ENCODE measurements at regions not wholly inside any gene's neighbourhood (a gene's known extent, or its start where the extent isn't known, plus 50 kb on each side); places are given as distances from the start of the nearest gene placed in this dataset.
"Not testable (repeated sequence)": the region's sequence is repeated elsewhere in the genome, so short reads cannot be mapped to it uniquely, and the experiment has no call there.

- TF ChIP-seq FOXA1 (IDR thresholded peaks at IDR 0.05): no peak
- TF ChIP-seq ELF4 (IDR thresholded peaks at IDR 0.05): no peak
- no peak for TF ChIP-seq BHLHE40 (IDR thresholded peaks at IDR 0.05; ENCODE audit: borderline replicate concordance)
- TF ChIP-seq FOXM1 (IDR thresholded peaks at IDR 0.05; ENCODE audit: borderline replicate concordance): no peak
- TF ChIP-seq, protein P1, sequence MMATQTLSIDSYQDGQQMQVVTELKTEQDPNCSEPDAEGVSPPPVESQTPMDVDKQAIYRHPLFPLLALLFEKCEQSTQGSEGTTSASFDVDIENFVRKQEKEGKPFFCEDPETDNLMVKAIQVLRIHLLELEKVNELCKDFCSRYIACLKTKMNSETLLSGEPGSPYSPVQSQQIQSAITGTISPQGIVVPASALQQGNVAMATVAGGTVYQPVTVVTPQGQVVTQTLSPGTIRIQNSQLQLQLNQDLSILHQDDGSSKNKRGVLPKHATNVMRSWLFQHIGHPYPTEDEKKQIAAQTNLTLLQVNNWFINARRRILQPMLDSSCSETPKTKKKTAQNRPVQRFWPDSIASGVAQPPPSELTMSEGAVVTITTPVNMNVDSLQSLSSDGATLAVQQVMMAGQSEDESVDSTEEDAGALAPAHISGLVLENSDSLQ (IDR thresholded peaks at IDR 0.05): no peak
- no peak for TF ChIP-seq ZNF384 (IDR thresholded peaks at IDR 0.05)
- no peak for TF ChIP-seq FOXK2 (IDR thresholded peaks at IDR 0.05)
- no peak for TF ChIP-seq CTBP1 (IDR thresholded peaks at IDR 0.05; ENCODE audit: borderline replicate concordance)
- no peak for TF ChIP-seq SUZ12 (IDR thresholded peaks at IDR 0.05)
- TF ChIP-seq TARDBP (IDR thresholded peaks at IDR 0.05): no peak
- TF ChIP-seq NFRKB (IDR thresholded peaks at IDR 0.05): no peak
- ChIA-PET POLR2A (no interaction called here), CTCF (no interaction called here)
- no peak for DNase-seq (ENCODE audit: extremely low spot score)
These were observed 439.8 kb upstream of the DYNLRB2 start for GRCh38 chr16:80100846-80101451.

GRCh38 chr16:80100186-80100585 lies 440.6 kb upstream of the DYNLRB2 start:
- CTCF ChIA-PET: no interaction called here
- POLR2A ChIA-PET: no interaction called here

DNA sequence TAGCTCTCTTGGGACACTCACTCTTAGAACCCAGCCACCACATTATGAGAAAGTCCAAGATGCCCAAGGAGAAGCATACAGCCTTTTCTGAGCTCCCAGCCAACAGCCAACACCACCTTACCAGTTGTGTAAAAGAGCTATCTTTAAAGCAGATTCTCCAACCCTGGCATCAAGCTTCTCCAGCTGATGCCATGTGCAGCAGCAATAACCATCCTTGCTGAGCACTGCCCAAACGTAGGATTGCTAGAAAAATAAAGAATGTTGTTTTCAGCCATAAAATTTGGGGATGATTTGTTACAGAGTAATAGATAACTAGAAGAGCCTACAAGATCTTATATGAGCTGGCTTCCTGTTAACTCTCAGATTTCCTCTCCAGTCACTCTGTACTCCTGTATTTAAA lies 443.7 kb upstream of the DYNLRB2 start:
- TF ChIP-seq, protein P1 (IDR thresholded peaks at IDR 0.05): no peak
- TF ChIP-seq FOXA1 (IDR thresholded peaks at IDR 0.05): no peak
- no peak for TF ChIP-seq LEF1 (IDR thresholded peaks at IDR 0.05; ENCODE audit: borderline replicate concordance)
- no peak for TF ChIP-seq ZNF384 (IDR thresholded peaks at IDR 0.05)
- no peak for TF ChIP-seq CTBP1 (IDR thresholded peaks at IDR 0.05; ENCODE audit: borderline replicate concordance)
- no peak for TF ChIP-seq NFRKB (IDR thresholded peaks at IDR 0.05)
- no peak for TF ChIP-seq SUZ12 (IDR thresholded peaks at IDR 0.05)
- TF ChIP-seq FOXK2 (IDR thresholded peaks at IDR 0.05): no peak
- no peak for TF ChIP-seq SP1 (IDR thresholded peaks at IDR 0.05)
- TF ChIP-seq HDGF (IDR thresholded peaks at IDR 0.05; ENCODE audit: borderline replicate concordance): no peak
- no peak for TF ChIP-seq TARDBP (IDR thresholded peaks at IDR 0.05)
- no peak for TF ChIP-seq L3MBTL2 (conservative IDR thresholded peaks at IDR 0.05)
- no peak for TF ChIP-seq ARNT (IDR thresholded peaks at IDR 0.05)
- TF ChIP-seq BHLHE40 (IDR thresholded peaks at IDR 0.05; ENCODE audit: borderline replicate concordance): no peak
- no peak for TF ChIP-seq ELF4 (IDR thresholded peaks at IDR 0.05)
- TF ChIP-seq FOXM1 (IDR thresholded peaks at IDR 0.05; ENCODE audit: borderline replicate concordance): no peak
- DNase-seq (ENCODE audit: extremely low spot score): no peak
- ChIA-PET CTCF (no interaction called here), POLR2A (no interaction called here)

More at GRCh38 chr16:80100186-80100585, 440.6 kb upstream of the DYNLRB2 start:
- DNase-seq (ENCODE audit: extremely low spot score): no peak
- TF ChIP-seq ELF4 (IDR thresholded peaks at IDR 0.05) (no peak), FOXA1 (IDR thresholded peaks at IDR 0.05) (no peak), L3MBTL2 (conservative IDR thresholded peaks at IDR 0.05) (no peak), BHLHE40 (IDR thresholded peaks at IDR 0.05; ENCODE audit: borderline replicate concordance) (no peak), ZNF384 (IDR thresholded peaks at IDR 0.05) (no peak), HDGF (IDR thresholded peaks at IDR 0.05; ENCODE audit: borderline replicate concordance) (no peak), LEF1 (IDR thresholded peaks at IDR 0.05; ENCODE audit: borderline replicate concordance) (no peak), SP1 (IDR thresholded peaks at IDR 0.05) (no peak), NFRKB (IDR thresholded peaks at IDR 0.05) (no peak), TARDBP (IDR thresholded peaks at IDR 0.05) (no peak)
- TF ChIP-seq, protein P1 (IDR thresholded peaks at IDR 0.05): no peak

- CTCF ChIA-PET: interaction anchor here (0.6 to 1.1 kb wide), 2 partner anchors 434 to 1655 kb away, joined by 3 read pairs; no protein-coding TSS in a partner anchor
- no peak for DNase-seq (ENCODE audit: extremely low spot score)
- TF ChIP-seq SUZ12 (IDR thresholded peaks at IDR 0.05) (no peak), TARDBP (IDR thresholded peaks at IDR 0.05) (no peak), FOXK2 (IDR thresholded peaks at IDR 0.05) (no peak), BHLHE40 (IDR thresholded peaks at IDR 0.05; ENCODE audit: borderline replicate concordance) (no peak), HDGF (IDR thresholded peaks at IDR 0.05; ENCODE audit: borderline replicate concordance) (no peak), FOXA1 (IDR thresholded peaks at IDR 0.05) (no peak), LEF1 (IDR thresholded peaks at IDR 0.05; ENCODE audit: borderline replicate concordance) (no peak), SP1 (IDR thresholded peaks at IDR 0.05) (no peak), L3MBTL2 (conservative IDR thresholded peaks at IDR 0.05) (no peak), ELF4 (IDR thresholded peaks at IDR 0.05) (no peak), ZNF384 (IDR thresholded peaks at IDR 0.05) (no peak), FOXM1 (IDR thresholded peaks at IDR 0.05; ENCODE audit: borderline replicate concordance) (no peak), NFRKB (IDR thresholded peaks at IDR 0.05) (no peak), ARNT (IDR thresholded peaks at IDR 0.05) (no peak)
- POLR2A ChIA-PET: no interaction called here
These were observed 448.1 kb upstream of the DYNLRB2 start for GRCh38 chr16:80092681-80093080.

DNA sequence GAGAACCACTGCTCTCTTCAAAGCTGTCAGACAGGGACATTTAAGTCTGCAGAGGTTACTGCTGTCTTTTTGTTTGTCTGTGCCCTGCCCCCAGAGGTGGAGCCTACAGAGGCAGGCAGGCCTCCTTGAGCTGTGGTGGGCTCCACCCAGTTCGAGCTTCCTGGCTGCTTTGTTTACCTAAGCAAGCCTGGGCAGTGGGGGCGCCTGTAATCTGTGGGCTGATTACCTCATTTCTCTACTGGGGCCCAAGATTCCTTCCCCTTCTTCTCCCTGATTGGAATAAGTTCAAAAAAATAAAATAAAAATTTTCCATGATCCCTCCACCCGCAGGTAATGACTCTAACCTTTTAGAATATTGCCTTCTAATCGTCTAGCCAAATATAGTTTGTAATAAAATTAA lies 449.3 kb upstream of the DYNLRB2 start:
- CTCF ChIA-PET; POLR2A ChIA-PET; DNase-seq (ENCODE audit: extremely low spot score): not testable (repeated sequence)

GRCh38 chr16:80085606-80086005 lies 455.2 kb upstream of the DYNLRB2 start:
- TF ChIP-seq SUZ12 (IDR thresholded peaks at IDR 0.05) (no peak), LEF1 (IDR thresholded peaks at IDR 0.05; ENCODE audit: borderline replicate concordance) (no peak), HDGF (IDR thresholded peaks at IDR 0.05; ENCODE audit: borderline replicate concordance) (no peak), SP1 (IDR thresholded peaks at IDR 0.05) (no peak), CTBP1 (IDR thresholded peaks at IDR 0.05; ENCODE audit: borderline replicate concordance) (no peak), ZNF384 (IDR thresholded peaks at IDR 0.05) (no peak), FOXA1 (IDR thresholded peaks at IDR 0.05) (no peak), ELF4 (IDR thresholded peaks at IDR 0.05) (no peak), BHLHE40 (IDR thresholded peaks at IDR 0.05; ENCODE audit: borderline replicate concordance) (no peak)
- TF ChIP-seq, protein P1 (IDR thresholded peaks at IDR 0.05): no peak
- no peak for DNase-seq (ENCODE audit: extremely low spot score)
- ChIA-PET POLR2A (no interaction called here), CTCF (no interaction called here)
